Endodermal cell (in vitro differentiated cells): ENCODE measurements at regions not wholly inside any gene's neighbourhood (a gene's known extent, or its start where the extent isn't known, plus 50 kb on each side); places are given as distances from the start of the nearest gene placed in this dataset.
"Not testable (repeated sequence)": the region's sequence is repeated elsewhere in the genome, so short reads cannot be mapped to it uniquely, and the experiment has no call there.

Experiments used
- DNase-seq: peaks from one replicate; pipeline ENCODE4 v3.0.0-alpha.2; 2017
- H3K27ac ChIP-seq: 2 replicates; pipeline ENCODE4 v1.5.1; 2013; ENCODE audit warnings: mild to moderate bottlenecking, low read depth, low read length, moderate library complexity
- H3K27me3 ChIP-seq: 2 replicates; pipeline ENCODE4 v1.6.1; 2013; ENCODE audit warnings: mild to moderate bottlenecking, low read length, moderate library complexity; ENCODE audit not compliant: insufficient read depth, control insufficient read depth, poor library complexity, severe bottlenecking
- H3K36me3 ChIP-seq: 2 replicates; pipeline ENCODE4 v1.7.0; 2013; ENCODE audit warnings: mild to moderate bottlenecking, low read length, moderate library complexity; ENCODE audit not compliant: control insufficient read depth, insufficient read depth
- H3K4me1 ChIP-seq: one replicate; pipeline ENCODE4 v1.7.0; 2013; ENCODE audit warnings: low read length; ENCODE audit not compliant: control insufficient read depth, insufficient read depth
- H3K4me3 ChIP-seq: 2 replicates; pipeline ENCODE4 v1.5.1; 2013; ENCODE audit warnings: mild to moderate bottlenecking, low read length, moderate library complexity
- H3K9ac ChIP-seq: 2 replicates; pipeline ENCODE4 v1.6.1; 2013; ENCODE audit warnings: mild to moderate bottlenecking, low read length, moderate library complexity; ENCODE audit not compliant: poor library complexity, severe bottlenecking; ENCODE audit errors: extremely low read depth
- H3K9me3 ChIP-seq: 2 replicates; pipeline ENCODE4 v1.6.1; 2013; ENCODE audit warnings: mild to moderate bottlenecking, low read length, moderate library complexity; ENCODE audit not compliant: control insufficient read depth
- H3K27ac Mint-ChIP-seq: 2 replicates; pipeline ENCODE4 v1.8.0; 2020; ENCODE audit warnings: mixed read lengths
- H3K27me3 Mint-ChIP-seq: 2 replicates; pipeline ENCODE4 v1.8.0; 2021; ENCODE audit warnings: mild to moderate bottlenecking, mixed read lengths; ENCODE audit not compliant: insufficient read depth
- H3K36me3 Mint-ChIP-seq: 2 replicates; pipeline ENCODE4 v1.8.0; 2020; ENCODE audit warnings: low read depth, mixed read lengths
- H3K4me1 Mint-ChIP-seq: 2 replicates; pipeline ENCODE4 v1.8.0; 2020; ENCODE audit warnings: mixed read lengths
- H3K4me3 Mint-ChIP-seq: 2 replicates; pipeline ENCODE4 v1.8.0; 2020; ENCODE audit warnings: mild to moderate bottlenecking, moderate library complexity, mixed read lengths
- H3K9me3 Mint-ChIP-seq: 2 replicates; pipeline ENCODE4 v1.8.0; 2020; ENCODE audit warnings: mild to moderate bottlenecking, mixed read lengths
- CTCF ChIP-seq: fragments of 200-600 bp; sonication (generic); conservative IDR thresholded peaks from 2 replicates; pipeline ENCODE4 v1.5.0; 2021; ENCODE audit warnings: antibody characterized with exemption, mild to moderate bottlenecking
- WGBS, 2 experiments: methylation state at CpG; one replicate each; pipeline versions ENCODE4 v1.1.5 to v1.1.7; 2013; ENCODE audit warnings: missing lambda C conversion rate in 2 of 2, mixed read lengths in 1 of 2; ENCODE audit not compliant: insufficient coverage in 1 of 2, insufficient read length in 1 of 2; 5-methylcytosine and 5-hydroxymethylcytosine counted together

DNA sequence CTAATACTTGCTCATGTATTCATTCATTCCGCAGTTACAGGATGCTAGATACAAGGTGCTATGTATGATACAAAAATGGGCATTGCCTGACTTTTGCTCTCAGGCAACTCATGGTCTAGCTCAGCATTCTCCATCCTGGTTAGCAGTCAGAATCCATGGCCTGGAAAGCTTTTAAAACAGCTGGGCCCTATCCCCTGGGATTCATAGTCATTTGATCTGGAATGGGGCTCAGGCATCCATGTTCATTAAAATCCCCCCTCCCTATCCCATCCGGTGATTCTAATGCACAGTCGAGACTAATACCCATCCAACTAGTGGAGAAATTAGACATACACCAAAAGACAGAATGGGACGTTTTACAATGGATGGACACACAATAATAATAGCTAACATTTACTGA, 104.1 kb upstream of the TMEM132E start:
- no peaks in the 10 kb centered on the region for H3K36me3 Mint-ChIP-seq
- no peak for DNase-seq
- TF ChIP-seq CTCF = no peak
- no peak overlapping the region for H3K27ac Mint-ChIP-seq
- Histone ChIP-seq H3K4me3 (no peak overlapping the region), H3K9me3 (peaks cover 8% of the 10 kb centered on the region), H3K36me3 (no peaks in the 10 kb centered on the region), H3K27ac (no peak overlapping the region), H3K27me3 (peaks cover 42% of the 10 kb centered on the region), H3K4me1 (peaks cover 12% of the 10 kb centered on the region), H3K9ac (no peak overlapping the region)
- peaks cover 15% of the 10 kb centered on the region for H3K4me1 Mint-ChIP-seq
- no peaks in the 10 kb centered on the region for H3K9me3 Mint-ChIP-seq
- 91 to 100% methylated on average over 1 to 4 of the region's 4 CpGs for WGBS, 2 experiments
- no peak overlapping the region for H3K4me3 Mint-ChIP-seq
- peaks cover 42% of the 10 kb centered on the region for H3K27me3 Mint-ChIP-seq

DNA sequence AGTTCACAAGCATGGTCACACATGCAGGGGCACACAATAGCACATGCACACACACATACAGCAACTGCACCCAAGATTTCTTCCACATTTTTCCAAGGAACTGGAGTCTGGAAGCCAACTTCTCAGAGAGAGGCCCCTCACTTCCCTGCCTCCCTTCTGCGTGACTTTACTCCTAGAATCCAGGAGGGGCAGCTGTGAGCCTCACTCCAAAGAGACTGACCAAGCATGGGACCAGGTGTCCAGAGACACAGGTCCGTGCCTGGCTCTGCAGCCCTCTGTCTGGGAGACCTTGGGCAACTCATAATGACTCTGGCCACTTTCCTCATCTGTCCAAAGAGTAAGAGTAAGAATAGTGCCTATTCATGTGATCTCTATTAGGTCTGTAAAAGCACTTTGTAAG, 104.7 kb upstream of the TMEM132E start:
- Mint-ChIP-seq H3K9me3 (no peaks in the 10 kb centered on the region), H3K36me3 (no peaks in the 10 kb centered on the region), H3K4me3 (no peak overlapping the region), H3K4me1 (peaks cover 15% of the 10 kb centered on the region), H3K27me3 (peaks cover 36% of the 10 kb centered on the region), H3K27ac (no peak overlapping the region)
- WGBS, 2 experiments = 70 to 75% methylated on average over 2 of the region's 2 CpGs
- peak; percentile 68 for DNase-seq
- Histone ChIP-seq H3K36me3 (no peaks in the 10 kb centered on the region), H3K9me3 (peaks cover 8% of the 10 kb centered on the region), H3K9ac (no peak overlapping the region), H3K27me3 (peaks cover 38% of the 10 kb centered on the region), H3K27ac (no peak overlapping the region), H3K4me1 (peaks cover 12% of the 10 kb centered on the region), H3K4me3 (no peak overlapping the region)
- peak; percentile 61 for TF ChIP-seq CTCF

- Mint-ChIP-seq H3K4me1 (peaks cover 15% of the 10 kb centered on the region), H3K4me3 (no peak overlapping the region), H3K36me3 (no peaks in the 10 kb centered on the region), H3K27me3 (peaks cover 20% of the 10 kb centered on the region), H3K9me3 (no peaks in the 10 kb centered on the region), H3K27ac (no peak overlapping the region)
- Histone ChIP-seq H3K4me1 (peaks cover 12% of the 10 kb centered on the region), H3K9ac (no peak overlapping the region), H3K27me3 (peaks cover 46% of the 10 kb centered on the region), H3K9me3 (peaks cover 8% of the 10 kb centered on the region), H3K4me3 (no peak overlapping the region), H3K36me3 (no peaks in the 10 kb centered on the region), H3K27ac (no peak overlapping the region)
- no peak for DNase-seq
- no peak for TF ChIP-seq CTCF
- WGBS, 2 experiments = 75 to 83% methylated on average over 1 of the region's 1 CpG
Observed at GRCh38 chr17:34472363-34472762, 107.0 kb upstream of the TMEM132E start.

- not testable (repeated sequence) for H3K27ac ChIP-seq, H3K27ac Mint-ChIP-seq, H3K4me3 Mint-ChIP-seq, H3K9ac ChIP-seq, H3K36me3 ChIP-seq, H3K9me3 Mint-ChIP-seq, H3K4me1 ChIP-seq, H3K9me3 ChIP-seq, H3K36me3 Mint-ChIP-seq, H3K4me1 Mint-ChIP-seq
- H3K27me3 Mint-ChIP-seq = peaks cover 26% of the 10 kb centered on the region
- peaks cover 51% of the 10 kb centered on the region for H3K27me3 ChIP-seq
- peak; percentile 65 for DNase-seq
- H3K4me3 ChIP-seq = peak overlapping the region; percentile 5
- WGBS, 2 experiments = 76 to 79% methylated on average over 1 of the region's 4 CpGs
Observed at GRCh38 chr17:34471278-34471677, 108.1 kb upstream of the TMEM132E start.
